Osteoblast (primary cell): ENCODE measurements at regions not wholly inside any gene's neighbourhood (a gene's known extent, or its start where the extent isn't known, plus 50 kb on each side); places are given as distances from the start of the nearest gene placed in this dataset.

Experiments
- DNase-seq: peaks from one replicate; pipeline ENCODE4 v3.0.0; 2011; ENCODE audit warnings: low spot score, mixed read lengths; ENCODE audit not compliant: insufficient read length; ENCODE audit errors: missing footprints
- H2AFZ ChIP-seq: 2 replicates; pipeline ENCODE4 v1.6.0; 2011; ENCODE audit warnings: mild to moderate bottlenecking, low read length
- H3K27ac ChIP-seq: 2 replicates; pipeline ENCODE4 v1.5.1; 2011; ENCODE audit warnings: mild to moderate bottlenecking, low read depth, low read length, moderate library complexity
- H3K27me3 ChIP-seq: 2 replicates; pipeline ENCODE4 v1.6.0; 2012; ENCODE audit warnings: mild to moderate bottlenecking, control low read depth, inconsistent platforms, low read length, moderate library complexity; ENCODE audit not compliant: insufficient read depth
- H3K36me3 ChIP-seq: 2 replicates; pipeline ENCODE4 v1.5.1; 2011; ENCODE audit warnings: mild to moderate bottlenecking, low read length, control low read depth, moderate library complexity; ENCODE audit not compliant: insufficient read depth
- H3K4me1 ChIP-seq: 2 replicates; pipeline ENCODE4 v1.5.1; 2011; ENCODE audit warnings: mild to moderate bottlenecking, low read length, control low read depth, moderate library complexity; ENCODE audit not compliant: insufficient read depth
- H3K4me2 ChIP-seq: 2 replicates; pipeline ENCODE4 v1.6.0; 2011; ENCODE audit warnings: mild to moderate bottlenecking, low read length; ENCODE audit not compliant: insufficient read depth
- H3K4me3 ChIP-seq: fragments of 200-600 bp; sonication (generic); 3 replicates; pipeline ENCODE4 v1.5.1; 2012; ENCODE audit warnings: mild to moderate bottlenecking, low read length, inconsistent platforms; ENCODE audit not compliant: insufficient read depth
- H3K79me2 ChIP-seq: 2 replicates; pipeline ENCODE4 v1.6.0; 2012; ENCODE audit warnings: mild to moderate bottlenecking, low read length, control low read depth, inconsistent platforms; ENCODE audit not compliant: insufficient read depth
- H3K9me3 ChIP-seq: 2 replicates; pipeline ENCODE4 v1.5.1; 2011; ENCODE audit warnings: low read depth, low read length, control low read depth
- H4K20me1 ChIP-seq: 2 replicates; pipeline ENCODE4 v1.6.0; 2012; ENCODE audit warnings: mild to moderate bottlenecking, low read length, control low read depth; ENCODE audit not compliant: insufficient read depth
- CTCF ChIP-seq: IDR thresholded peaks from 2 replicates; pipeline ENCODE4 v1.5.1; 2011; ENCODE audit warnings: mild to moderate bottlenecking, low read depth, low read length, moderate library complexity; ENCODE audit errors: extremely low read depth

- H3K27ac ChIP-seq = no peak overlapping the region
- no peaks in the 10 kb centered on the region for H3K79me2 ChIP-seq
- H3K27me3 ChIP-seq = peaks cover 35% of the 10 kb centered on the region
- no peak overlapping the region for H3K4me3 ChIP-seq
- no peaks in the 10 kb centered on the region for H3K36me3 ChIP-seq
- peaks cover 4% of the 10 kb centered on the region for H3K4me1 ChIP-seq
- TF ChIP-seq CTCF = no peak
- no peaks in the 10 kb centered on the region for H3K9me3 ChIP-seq
- no peak overlapping the region for H3K4me2 ChIP-seq
- H4K20me1 ChIP-seq = no peaks in the 10 kb centered on the region
- H2AFZ ChIP-seq = no peak overlapping the region
- DNase-seq = no peak
Observed at GRCh38 chr5:172528440-172528839, 74.1 kb upstream of the SH3PXD2B start.

- H3K9me3 ChIP-seq = no peaks in the 10 kb centered on the region
- H3K4me2 ChIP-seq = no peak overlapping the region
- no peak for TF ChIP-seq CTCF
- H2AFZ ChIP-seq = no peak overlapping the region
- H3K4me1 ChIP-seq = peaks cover 3% of the 10 kb centered on the region
- H3K27ac ChIP-seq = no peak overlapping the region
- no peak overlapping the region for H3K4me3 ChIP-seq
- no peaks in the 10 kb centered on the region for H3K79me2 ChIP-seq
- DNase-seq = no peak
- H3K27me3 ChIP-seq = peaks cover 35% of the 10 kb centered on the region
- no peaks in the 10 kb centered on the region for H4K20me1 ChIP-seq
- no peaks in the 10 kb centered on the region for H3K36me3 ChIP-seq
Observed at GRCh38 chr5:172527559-172527958, 73.2 kb upstream of the SH3PXD2B start.

- Histone ChIP-seq H4K20me1 (no peaks in the 10 kb centered on the region), H3K4me1 (no peaks in the 10 kb centered on the region), H3K36me3 (no peaks in the 10 kb centered on the region), H3K27me3 (peaks cover 29% of the 10 kb centered on the region), H3K9me3 (no peaks in the 10 kb centered on the region), H2AFZ (no peak overlapping the region), H3K4me2 (no peak overlapping the region), H3K79me2 (no peaks in the 10 kb centered on the region), H3K4me3 (no peak overlapping the region), H3K27ac (no peak overlapping the region)
- DNase-seq = no peak
- TF ChIP-seq CTCF = no peak
Observed at GRCh38 chr5:172525996-172526360, 71.7 kb upstream of the SH3PXD2B start.

- no peaks in the 10 kb centered on the region for H4K20me1 ChIP-seq
- no peaks in the 10 kb centered on the region for H3K4me1 ChIP-seq
- no peaks in the 10 kb centered on the region for H3K79me2 ChIP-seq
- no peak for DNase-seq
- peaks cover 25% of the 10 kb centered on the region for H3K27me3 ChIP-seq
- H3K36me3 ChIP-seq = no peaks in the 10 kb centered on the region
- no peak overlapping the region for H3K4me3 ChIP-seq
- TF ChIP-seq CTCF = no peak
- no peak overlapping the region for H3K4me2 ChIP-seq
- no peak overlapping the region for H2AFZ ChIP-seq
- H3K9me3 ChIP-seq = no peaks in the 10 kb centered on the region
- no peak overlapping the region for H3K27ac ChIP-seq
Observed at GRCh38 chr5:172525307-172525995, 71.1 kb upstream of the SH3PXD2B start.
